Globus pallidus (tissue), 1 donor: ENCODE measurements at regions not wholly inside any gene's neighbourhood (a gene's known extent, or its start where the extent isn't known, plus 50 kb on each side); places are given as distances from the start of the nearest gene placed in this dataset.

ENCODE experiments used
- DNase-seq: peaks from one replicate; pipeline ENCODE4 v3.0.0-alpha.2; 2015; ENCODE audit warnings: low spot score

- DNase-seq: no peak
These were observed 191.1 kb downstream of the MAP2K6 start for GRCh38 chr17:69605571-69605970.

GRCh38 chr17:69606142-69606800 lies 191.8 kb downstream of the MAP2K6 start:
- no peak for DNase-seq

GRCh38 chr17:69607162-69607834 lies 192.8 kb downstream of the MAP2K6 start:
- DNase-seq: peak; percentile 83

GRCh38 chr17:69608141-69608540 lies 193.6 kb downstream of the MAP2K6 start:
- no peak for DNase-seq

- DNase-seq: peak; percentile 20
These were observed 194.4 kb downstream of the MAP2K6 start for GRCh38 chr17:69608808-69609472.

GRCh38 chr17:69609473-69610305 lies 195.2 kb downstream of the MAP2K6 start:
- peak; percentile 36 for DNase-seq

- no peak for DNase-seq
These were observed 205.9 kb downstream of the MAP2K6 start for GRCh38 chr17:69620363-69620762.

GRCh38 chr17:69625474-69625873 lies 211.0 kb downstream of the MAP2K6 start:
- DNase-seq: no peak

GRCh38 chr17:69630056-69630635 lies 215.6 kb downstream of the MAP2K6 start:
- no peak for DNase-seq

GRCh38 chr17:69634844-69635243 lies 220.3 kb downstream of the MAP2K6 start:
- no peak for DNase-seq

- DNase-seq: peak; percentile 5
These were observed 223.1 kb downstream of the MAP2K6 start for GRCh38 chr17:69637446-69638156.

- no peak for DNase-seq
These were observed 224.6 kb downstream of the MAP2K6 start for GRCh38 chr17:69639096-69639495.

- DNase-seq: no peak
These were observed 225.6 kb downstream of the MAP2K6 start for GRCh38 chr17:69640073-69640472.

GRCh38 chr17:69643686-69644085 lies 229.2 kb downstream of the MAP2K6 start:
- no peak for DNase-seq

GRCh38 chr17:69646729-69647128 lies 232.2 kb downstream of the MAP2K6 start:
- no peak for DNase-seq

- DNase-seq: no peak
These were observed 236.4 kb downstream of the MAP2K6 start for GRCh38 chr17:69650881-69651280.

GRCh38 chr17:69651921-69652320 lies 237.4 kb downstream of the MAP2K6 start:
- no peak for DNase-seq

- DNase-seq: no peak
These were observed 240.7 kb downstream of the MAP2K6 start for GRCh38 chr17:69654981-69655855.

- DNase-seq: no peak
These were observed 241.4 kb downstream of the MAP2K6 start for GRCh38 chr17:69655902-69656301.

- no peak for DNase-seq
These were observed 255.1 kb downstream of the MAP2K6 start for GRCh38 chr17:69669441-69670178.
